ENCODE measurements at regions not wholly inside any gene's neighbourhood (a gene's known extent, or its start where the extent isn't known, plus 50 kb on each side); places are given as distances from the start of the nearest gene placed in this dataset.

- Histone ChIP-seq H3K18ac (ENCODE audit: low read depth, low read length) (no peak overlapping the region), H3K27me3 (ENCODE audit: control insufficient read depth, insufficient read depth, low read length) (no peaks in the 10 kb centered on the region), H4K8ac (ENCODE audit: low read depth in 2 of 2, low read length in 2 of 2) (no peak overlapping the region), H2AK5ac (ENCODE audit: low read depth, low read length) (no peak overlapping the region), H3K27ac (ENCODE audit: insufficient read depth, low read length) (no peak overlapping the region), H2BK5ac (ENCODE audit: low read depth, low read length, poor library complexity, severe bottlenecking) (no peak overlapping the region), H3K56ac (ENCODE audit: extremely low read depth, insufficient read depth, low read length) (no peak overlapping the region), H4K91ac (ENCODE audit: insufficient read depth, low read depth, low read length) (no peak overlapping the region), H3K4me1 (ENCODE audit: control insufficient read depth, insufficient read depth, low read length) (no peaks in the 10 kb centered on the region), H4K5ac (ENCODE audit: low read depth, low read length) (no peak overlapping the region), H3K36me3 (ENCODE audit: control insufficient read depth, insufficient read depth, low read length) (no peaks in the 10 kb centered on the region), H3K4ac (ENCODE audit: low read depth, low read length) (no peak overlapping the region; the same call in 1 of the 2 replicates), H3K23ac (ENCODE audit: low read depth, low read length) (no peak overlapping the region), H3K14ac (replicated peaks; ENCODE audit: low read depth, low read length) (no peak overlapping the region), H2AFZ (replicated peaks; ENCODE audit: low read length, poor library complexity) (no peak overlapping the region), H2BK15ac (ENCODE audit: low read depth, low read length) (no peak overlapping the region), H3K4me2 (ENCODE audit: low read depth, low read length) (no peak overlapping the region), H3K4me3 (ENCODE audit: insufficient read depth, low read depth, low read length) (no peak overlapping the region), H3K9me1 (ENCODE audit: insufficient read depth, low read length) (peaks cover 4% of the 10 kb centered on the region; the same call in 1 of the 2 replicates), H3K9me3 (ENCODE audit: control insufficient read depth, insufficient read depth, low read length) (no peaks in the 10 kb centered on the region), H3K9ac (ENCODE audit: low read depth, low read length) (no peak overlapping the region), H2BK20ac (ENCODE audit: low read depth, low read length) (no peak overlapping the region), H3K79me1 (ENCODE audit: low read depth in 1 of 2, low read length in 2 of 2) (no peaks in the 10 kb centered on the region), H4K20me1 (ENCODE audit: insufficient read depth, low read length) (no peaks in the 10 kb centered on the region), H2AK9ac (replicated peaks; ENCODE audit: low read depth, low read length, poor library complexity) (no peak overlapping the region), H2BK120ac (ENCODE audit: low read depth, low read length) (no peak overlapping the region)
- no TSS peak for BruUV-seq (replicated peaks)
- intact Hi-C loops (cut with micrococcal nuclease) = loop anchor here (10.0 kb wide), 1 partner anchor 575 kb away; no protein-coding TSS in a partner anchor
- in situ Hi-C loops (cut with MboI; ENCODE audit: low sequenced_read_pairs) = no loop called here
- WGBS, 2 experiments (ENCODE audit: extremely low coverage in 2 of 2, insufficient read length in 1 of 2) = 73% methylated on average over 2 of the region's 3 CpGs; no CpG with 5 or more reads in 1 of the 2 experiments
- TF ChIP-seq MAZ (IDR thresholded peaks at IDR 0.05; ENCODE audit: borderline replicate concordance, low read depth, low read length) = no peak
- TF ChIP-seq RFX5 (IDR thresholded peaks at IDR 0.05; ENCODE audit: low read depth, low read length) = no peak
- TF ChIP-seq, protein P1, sequence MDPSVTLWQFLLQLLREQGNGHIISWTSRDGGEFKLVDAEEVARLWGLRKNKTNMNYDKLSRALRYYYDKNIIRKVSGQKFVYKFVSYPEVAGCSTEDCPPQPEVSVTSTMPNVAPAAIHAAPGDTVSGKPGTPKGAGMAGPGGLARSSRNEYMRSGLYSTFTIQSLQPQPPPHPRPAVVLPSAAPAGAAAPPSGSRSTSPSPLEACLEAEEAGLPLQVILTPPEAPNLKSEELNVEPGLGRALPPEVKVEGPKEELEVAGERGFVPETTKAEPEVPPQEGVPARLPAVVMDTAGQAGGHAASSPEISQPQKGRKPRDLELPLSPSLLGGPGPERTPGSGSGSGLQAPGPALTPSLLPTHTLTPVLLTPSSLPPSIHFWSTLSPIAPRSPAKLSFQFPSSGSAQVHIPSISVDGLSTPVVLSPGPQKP (IDR thresholded peaks at IDR 0.05; ENCODE audit: borderline replicate concordance, low read depth, low read length) = no peak
- no peak for TF ChIP-seq CHD1 (IDR thresholded peaks at IDR 0.05; ENCODE audit: low read depth, low read length)
- no peak for TF ChIP-seq NFE2L2 (IDR thresholded peaks at IDR 0.05; ENCODE audit: low read depth, low read length)
- no peak for TF ChIP-seq POLR2A (IDR thresholded peaks at IDR 0.05; ENCODE audit: low read depth, low read length)
- TF ChIP-seq SMC3 (IDR thresholded peaks at IDR 0.05; ENCODE audit: low read depth, low read length) = no peak
- TF ChIP-seq MAFK (IDR thresholded peaks at IDR 0.05; ENCODE audit: low read depth, low read length) = no peak
- no peak for TF ChIP-seq CEBPB (IDR thresholded peaks at IDR 0.05; ENCODE audit: low read depth, low read length)
- TF ChIP-seq, protein P2, sequence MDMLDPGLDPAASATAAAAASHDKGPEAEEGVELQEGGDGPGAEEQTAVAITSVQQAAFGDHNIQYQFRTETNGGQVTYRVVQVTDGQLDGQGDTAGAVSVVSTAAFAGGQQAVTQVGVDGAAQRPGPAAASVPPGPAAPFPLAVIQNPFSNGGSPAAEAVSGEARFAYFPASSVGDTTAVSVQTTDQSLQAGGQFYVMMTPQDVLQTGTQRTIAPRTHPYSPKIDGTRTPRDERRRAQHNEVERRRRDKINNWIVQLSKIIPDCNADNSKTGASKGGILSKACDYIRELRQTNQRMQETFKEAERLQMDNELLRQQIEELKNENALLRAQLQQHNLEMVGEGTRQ (IDR thresholded peaks at IDR 0.05; ENCODE audit: low read depth, low read length) = no peak
- TF ChIP-seq, protein P3, sequence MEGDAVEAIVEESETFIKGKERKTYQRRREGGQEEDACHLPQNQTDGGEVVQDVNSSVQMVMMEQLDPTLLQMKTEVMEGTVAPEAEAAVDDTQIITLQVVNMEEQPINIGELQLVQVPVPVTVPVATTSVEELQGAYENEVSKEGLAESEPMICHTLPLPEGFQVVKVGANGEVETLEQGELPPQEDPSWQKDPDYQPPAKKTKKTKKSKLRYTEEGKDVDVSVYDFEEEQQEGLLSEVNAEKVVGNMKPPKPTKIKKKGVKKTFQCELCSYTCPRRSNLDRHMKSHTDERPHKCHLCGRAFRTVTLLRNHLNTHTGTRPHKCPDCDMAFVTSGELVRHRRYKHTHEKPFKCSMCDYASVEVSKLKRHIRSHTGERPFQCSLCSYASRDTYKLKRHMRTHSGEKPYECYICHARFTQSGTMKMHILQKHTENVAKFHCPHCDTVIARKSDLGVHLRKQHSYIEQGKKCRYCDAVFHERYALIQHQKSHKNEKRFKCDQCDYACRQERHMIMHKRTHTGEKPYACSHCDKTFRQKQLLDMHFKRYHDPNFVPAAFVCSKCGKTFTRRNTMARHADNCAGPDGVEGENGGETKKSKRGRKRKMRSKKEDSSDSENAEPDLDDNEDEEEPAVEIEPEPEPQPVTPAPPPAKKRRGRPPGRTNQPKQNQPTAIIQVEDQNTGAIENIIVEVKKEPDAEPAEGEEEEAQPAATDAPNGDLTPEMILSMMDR (conservative IDR thresholded peaks at IDR 0.05; ENCODE audit: low read depth, low read length) = no peak
- ATAC-seq (ENCODE audit: low read depth) (no peak), DNase-seq (no peak)
- ChIA-PET CTCF (no interaction called here), POLR2A (ENCODE audit: unreplicated experiment) (no interaction called here)
- dilution Hi-C loops (cut with HindIII; ENCODE audit: low sequenced_read_pairs, unreplicated experiment) = no loop called here
These were observed 439.2 kb upstream of the IGFBP3 start for GRCh38 chr7:46360296-46360695.

All from IMR-90 (cell line).